ENCODE measurements at regions not wholly inside any gene's neighbourhood (a gene's known extent, or its start where the extent isn't known, plus 50 kb on each side); places are given as distances from the start of the nearest gene placed in this dataset.

- DNase-seq (ENCODE audit: low read depth in 4 of 4, low spot score in 1 of 4): no peak
These were observed 134.4 kb upstream of the ABCA1 start for GRCh38 chr9:105062222-105062855.

GRCh38 chr9:105064248-105065097, 136.5 kb upstream of the ABCA1 start:
- DNase-seq (ENCODE audit: low read depth in 4 of 4, low spot score in 1 of 4): no peak

- no peak for DNase-seq (ENCODE audit: low read depth in 4 of 4, low spot score in 1 of 4)
These were observed 137.4 kb upstream of the ABCA1 start for GRCh38 chr9:105065098-105066088.

- no peak for DNase-seq (ENCODE audit: low read depth in 4 of 4, low spot score in 1 of 4)
These were observed 138.4 kb upstream of the ABCA1 start for GRCh38 chr9:105066275-105066865.

- DNase-seq (ENCODE audit: low read depth in 4 of 4, low spot score in 1 of 4): no peak
These were observed 140.1 kb upstream of the ABCA1 start for GRCh38 chr9:105067895-105068580.

- no peak for DNase-seq (ENCODE audit: low read depth in 4 of 4, low spot score in 1 of 4)
These were observed 141.3 kb upstream of the ABCA1 start for GRCh38 chr9:105069285-105069684.

GRCh38 chr9:105069696-105070095, 141.7 kb upstream of the ABCA1 start:
- DNase-seq (ENCODE audit: low read depth in 4 of 4, low spot score in 1 of 4): no peak

- DNase-seq (ENCODE audit: low read depth in 4 of 4, low spot score in 1 of 4): no peak
These were observed 142.2 kb upstream of the ABCA1 start for GRCh38 chr9:105070176-105070575.

GRCh38 chr9:105072476-105072875, 144.5 kb upstream of the ABCA1 start:
- DNase-seq (ENCODE audit: low read depth in 4 of 4, low spot score in 1 of 4): no peak

- no peak for DNase-seq (ENCODE audit: low read depth in 4 of 4, low spot score in 1 of 4)
These were observed 145.2 kb upstream of the ABCA1 start for GRCh38 chr9:105073147-105073546.

GRCh38 chr9:105074491-105074890, 146.5 kb upstream of the ABCA1 start:
- no peak for DNase-seq (ENCODE audit: low read depth in 4 of 4, low spot score in 1 of 4)

- no peak for DNase-seq (ENCODE audit: low read depth in 4 of 4, low spot score in 1 of 4)
These were observed 148.8 kb upstream of the ABCA1 start for GRCh38 chr9:105076729-105077128.

- DNase-seq (ENCODE audit: low read depth in 4 of 4, low spot score in 1 of 4): no peak
These were observed 151.5 kb upstream of the ABCA1 start for GRCh38 chr9:105079457-105079856.

GRCh38 chr9:105082843-105083242, 154.9 kb upstream of the ABCA1 start:
- no peak for DNase-seq (ENCODE audit: low read depth in 4 of 4, low spot score in 1 of 4)

- DNase-seq (ENCODE audit: low read depth in 4 of 4, low spot score in 1 of 4): no peak
These were observed 155.3 kb upstream of the ABCA1 start for GRCh38 chr9:105083256-105083655.

GRCh38 chr9:105087910-105088898, 156.2 kb upstream of the SLC44A1 start:
- DNase-seq (ENCODE audit: low read depth in 4 of 4, low spot score in 1 of 4): no peak

GRCh38 chr9:105089874-105090273, 154.6 kb upstream of the SLC44A1 start:
- DNase-seq (ENCODE audit: low read depth in 4 of 4, low spot score in 1 of 4): no peak

GRCh38 chr9:105091004-105091640, 153.3 kb upstream of the SLC44A1 start:
- no peak for DNase-seq (ENCODE audit: low read depth in 4 of 4, low spot score in 1 of 4)

- no peak for DNase-seq (ENCODE audit: low read depth in 4 of 4, low spot score in 1 of 4)
These were observed 150.8 kb upstream of the SLC44A1 start for GRCh38 chr9:105093685-105094084.
